B cell (primary cell): ENCODE measurements at regions not wholly inside any gene's neighbourhood (a gene's known extent, or its start where the extent isn't known, plus 50 kb on each side); places are given as distances from the start of the nearest gene placed in this dataset.

ENCODE experiments used
- ATAC-seq: fragments of 200-7000 bp; cut with Tn5 transposase; one replicate; pipeline ENCODE4 v1.10.0; 2021; ENCODE audit warnings: low read depth, mild to moderate bottlenecking, moderate number of reproducible peaks, moderate library complexity
- CTCF ChIA-PET: fragments of 350-600 bp; sonication (Branson Sonifier 250); formaldehyde crosslinking; loops from one replicate; lab custom pipeline; 2021; ENCODE audit warnings: antibody characterized with exemption, inconsistent platforms; lab: Charles Lee
- POLR2A ChIA-PET: fragments of 350-600 bp; sonication (Branson Sonifier 250); formaldehyde crosslinking; loops from one replicate; lab custom pipeline; 2021; ENCODE audit warnings: antibody characterized with exemption; lab: Charles Lee
- DNase-seq: peaks from one replicate; pipeline ENCODE4 v3.0.0; 2013
- H2AFZ ChIP-seq: 2 replicates; pipeline ENCODE4 v1.6.1; 2012; ENCODE audit warnings: mild to moderate bottlenecking, low read depth, low read length; ENCODE audit not compliant: insufficient read depth, poor library complexity, severe bottlenecking
- H3K27ac ChIP-seq, 2 donors: 1 replicate in 1 of 2; 2 replicates in 1 of 2; pipeline ENCODE4 v1.5.1; 2012 to 2013; ENCODE audit warnings: low read length in 2 of 2, mild to moderate bottlenecking in 2 of 2, moderate library complexity in 1 of 2
- H3K27me3 ChIP-seq, 4 experiments: fragments of 200-600 bp in 1 of 4; sonication (generic) in 1 of 4; replicated peaks in 1 of 4; 1 replicate in 2 of 4; 2 replicates in 2 of 4; pipeline versions ENCODE4 v1.6.1 to v1.7.0; 2013 to 2016; ENCODE audit warnings: low read length in 3 of 4, mild to moderate bottlenecking in 2 of 4, mixed read lengths in 1 of 4, moderate library complexity in 1 of 4; ENCODE audit not compliant: insufficient read depth in 4 of 4, control insufficient read depth in 3 of 4; ENCODE audit errors: control extremely low read depth in 1 of 4
- H3K36me3 ChIP-seq, 2 experiments: replicated peaks in 1 of 2; 1 replicate in 1 of 2; 2 replicates in 1 of 2; pipeline versions ENCODE4 v1.6.1 to v1.7.1; 2013; ENCODE audit warnings: low read length in 1 of 2; ENCODE audit not compliant: insufficient read depth in 2 of 2, control insufficient read depth in 1 of 2; ENCODE audit errors: control extremely low read depth in 1 of 2, extremely low read depth in 1 of 2
- H3K4me1 ChIP-seq, 2 donors: fragments of 200-600 bp in 1 of 2; sonication (generic) in 1 of 2; 1 replicate in 1 of 2; 2 replicates in 1 of 2; pipeline versions ENCODE4 v1.5.1 to v1.6.1; 2013 to 2017; ENCODE audit warnings: low read length in 2 of 2; ENCODE audit not compliant: control insufficient read depth in 2 of 2, insufficient read depth in 2 of 2
- H3K4me2 ChIP-seq: replicated peaks from 2 replicates; pipeline ENCODE3; 2012; ENCODE audit warnings: mild to moderate bottlenecking, low read depth, low read length; ENCODE audit not compliant: poor library complexity, severe bottlenecking
- H3K4me3 ChIP-seq, 5 experiments: fragments of 200-600 bp in 1 of 5; sonication (generic) in 1 of 5; 1 replicate in 3 of 5; 2 replicates in 2 of 5; pipeline versions ENCODE4 v1.5.1 to v1.7.0; 2011 to 2016; ENCODE audit warnings: low read length in 4 of 5, mild to moderate bottlenecking in 4 of 5, low read depth in 2 of 5, control low read depth in 1 of 5, moderate library complexity in 1 of 5; ENCODE audit not compliant: insufficient read depth in 1 of 5; ENCODE audit errors: control extremely low read depth in 1 of 5, extremely low read depth in 1 of 5
- H3K79me2 ChIP-seq: fragments of 200-600 bp; sonication (generic); one replicate; pipeline ENCODE4 v1.6.0; 2016; ENCODE audit warnings: low read length; ENCODE audit not compliant: control insufficient read depth, insufficient read depth
- H3K9ac ChIP-seq: fragments of 200-600 bp; sonication (generic); 2 replicates; pipeline ENCODE4 v1.6.1; 2017; ENCODE audit warnings: mild to moderate bottlenecking, low read length, moderate library complexity
- H3K9me3 ChIP-seq, 3 donors: one replicate each; pipeline versions ENCODE4 v1.6.1 to v1.7.1; 2013; ENCODE audit warnings: low read length in 2 of 3; ENCODE audit not compliant: control insufficient read depth in 2 of 3, insufficient read depth in 1 of 3; ENCODE audit errors: control extremely low read depth in 1 of 3
- H4K20me1 ChIP-seq: 2 replicates; pipeline ENCODE4 v1.6.0; 2012; ENCODE audit warnings: mild to moderate bottlenecking, low read length; ENCODE audit not compliant: insufficient read depth, control insufficient read depth, poor library complexity, severe bottlenecking
- H3K27ac Mint-ChIP-seq: one replicate; pipeline ENCODE4 v1.8.0; 2021; ENCODE audit warnings: mixed read lengths
- H3K27me3 Mint-ChIP-seq: one replicate; pipeline ENCODE4 v1.8.0; 2021; ENCODE audit warnings: mixed read lengths
- H3K4me1 Mint-ChIP-seq: one replicate; pipeline ENCODE4 v1.8.0; 2021; ENCODE audit warnings: mixed read lengths
- H3K4me3 Mint-ChIP-seq: one replicate; pipeline ENCODE4 v1.8.0; 2021; ENCODE audit warnings: mixed read lengths
- H3K9me3 Mint-ChIP-seq: one replicate; pipeline ENCODE4 v1.8.0; 2022; ENCODE audit warnings: mixed read lengths; ENCODE audit not compliant: insufficient read depth
- EZH2 ChIP-seq: IDR thresholded peaks from 2 replicates; pipeline ENCODE4 v1.6.1; 2012; ENCODE audit warnings: borderline replicate concordance, low read depth, mild to moderate bottlenecking, moderate library complexity, low read length; ENCODE audit not compliant: insufficient read depth, poor library complexity, severe bottlenecking
- WGBS: methylation state at CpG from one replicate; pipeline ENCODE4 v1.1.5; 2013; ENCODE audit warnings: missing lambda C conversion rate; ENCODE audit not compliant: insufficient coverage; 5-methylcytosine and 5-hydroxymethylcytosine counted together
- intact Hi-C: fragments of 100-400 bp; cut with micrococcal nuclease; formaldehyde crosslinking; loops from one replicate; pipeline ENCODE4 v1.10.0; 2022
- TF ChIP-seq, protein P1 (sequence below): fragments of 200-600 bp; IDR thresholded peaks from one replicate; pipeline ENCODE4 v1.8.0; 2022; ENCODE audit warnings: antibody characterized with exemption, mild to moderate bottlenecking

DNA sequence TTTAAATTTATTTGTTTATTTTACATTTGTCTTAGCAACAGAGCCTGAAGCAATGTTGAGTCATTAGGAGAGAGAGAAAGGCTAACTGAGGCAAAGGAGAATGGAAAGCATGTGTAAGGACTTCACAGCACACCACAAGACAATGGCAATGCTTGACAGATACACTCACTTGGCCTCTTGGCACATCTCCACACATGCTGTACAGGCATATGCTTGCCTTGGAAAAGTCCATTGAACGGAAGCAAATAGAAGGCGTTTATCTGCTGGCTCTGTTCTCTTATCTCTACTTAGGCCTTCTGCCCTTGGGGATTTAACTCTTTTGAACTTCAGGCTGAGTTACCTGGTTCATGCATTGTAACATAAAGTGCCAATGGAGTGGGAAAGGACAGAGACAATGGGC is 262.2 kb upstream of the POU3F1 start:
- TF ChIP-seq, protein P1, sequence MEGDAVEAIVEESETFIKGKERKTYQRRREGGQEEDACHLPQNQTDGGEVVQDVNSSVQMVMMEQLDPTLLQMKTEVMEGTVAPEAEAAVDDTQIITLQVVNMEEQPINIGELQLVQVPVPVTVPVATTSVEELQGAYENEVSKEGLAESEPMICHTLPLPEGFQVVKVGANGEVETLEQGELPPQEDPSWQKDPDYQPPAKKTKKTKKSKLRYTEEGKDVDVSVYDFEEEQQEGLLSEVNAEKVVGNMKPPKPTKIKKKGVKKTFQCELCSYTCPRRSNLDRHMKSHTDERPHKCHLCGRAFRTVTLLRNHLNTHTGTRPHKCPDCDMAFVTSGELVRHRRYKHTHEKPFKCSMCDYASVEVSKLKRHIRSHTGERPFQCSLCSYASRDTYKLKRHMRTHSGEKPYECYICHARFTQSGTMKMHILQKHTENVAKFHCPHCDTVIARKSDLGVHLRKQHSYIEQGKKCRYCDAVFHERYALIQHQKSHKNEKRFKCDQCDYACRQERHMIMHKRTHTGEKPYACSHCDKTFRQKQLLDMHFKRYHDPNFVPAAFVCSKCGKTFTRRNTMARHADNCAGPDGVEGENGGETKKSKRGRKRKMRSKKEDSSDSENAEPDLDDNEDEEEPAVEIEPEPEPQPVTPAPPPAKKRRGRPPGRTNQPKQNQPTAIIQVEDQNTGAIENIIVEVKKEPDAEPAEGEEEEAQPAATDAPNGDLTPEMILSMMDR = no peak
- TF ChIP-seq EZH2 = no peak
- no peak overlapping the region for H2AFZ ChIP-seq
- CTCF ChIA-PET = no interaction called here
- H3K9ac ChIP-seq = no peak overlapping the region
- POLR2A ChIA-PET = no interaction called here
- ATAC-seq (no peak), DNase-seq (no peak)
- H4K20me1 ChIP-seq = no peaks in the 10 kb centered on the region
- Mint-ChIP-seq H3K9me3 (no peaks in the 10 kb centered on the region), H3K27ac (no peak overlapping the region), H3K27me3 (peaks cover 11% of the 10 kb centered on the region), H3K4me1 (peaks cover 7% of the 10 kb centered on the region), H3K4me3 (no peak overlapping the region)
- H3K27me3 ChIP-seq = peaks cover 0 to 4% (median 1%) of the 10 kb centered on the region in 4 experiments
- H3K4me3 ChIP-seq = no peak overlapping the region
- no peaks in the 10 kb centered on the region for H3K79me2 ChIP-seq
- no peak overlapping the region for H3K27ac ChIP-seq
- 95% methylated on average over 2 of the region's 2 CpGs for WGBS
- no peak overlapping the region for H3K4me2 ChIP-seq
- intact Hi-C loops = no loop called here
- no peaks in the 10 kb centered on the region for H3K36me3 ChIP-seq
- H3K4me1 ChIP-seq = no peaks in the 10 kb centered on the region
- H3K9me3 ChIP-seq = peaks cover 0 to 5% (median 2%) of the 10 kb centered on the region in 3 donors

DNA sequence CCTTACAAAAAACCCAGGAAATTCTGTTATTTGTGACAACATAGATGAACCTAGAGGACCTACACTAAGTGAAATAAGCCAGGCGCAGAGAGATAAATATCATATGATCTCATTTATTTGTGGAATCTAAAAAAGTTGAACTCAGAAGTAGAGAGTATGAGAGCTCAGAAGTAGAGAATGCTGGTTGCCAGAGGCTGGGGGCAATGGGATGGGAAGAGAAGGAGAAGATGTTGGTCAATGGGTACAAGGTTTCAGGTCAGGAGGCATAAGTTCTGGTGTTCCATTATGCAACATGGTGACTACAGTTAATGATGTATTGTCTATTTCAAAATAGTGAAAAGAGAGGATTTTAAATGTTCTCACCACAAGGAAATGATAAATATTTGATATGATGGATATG is 259.1 kb upstream of the POU3F1 start:
- Histone ChIP-seq H2AFZ (no peak overlapping the region), H3K4me1 (no peaks in the 10 kb centered on the region), H3K4me2 (no peak overlapping the region), H4K20me1 (no peaks in the 10 kb centered on the region), H3K9me3 (peaks cover 0 to 2% (median 0%) of the 10 kb centered on the region in 3 donors), H3K4me3 (no peak overlapping the region), H3K79me2 (no peaks in the 10 kb centered on the region), H3K9ac (no peak overlapping the region), H3K36me3 (no peaks in the 10 kb centered on the region), H3K27ac (no peak overlapping the region), H3K27me3 (peaks cover 0 to 8% (median 1%) of the 10 kb centered on the region in 4 experiments)
- CTCF ChIA-PET = no interaction called here
- WGBS = no CpG with 5 or more reads among the region's 1 CpG
- POLR2A ChIA-PET = no interaction called here
- H3K27ac Mint-ChIP-seq = no peak overlapping the region
- no peak overlapping the region for H3K4me3 Mint-ChIP-seq
- ATAC-seq (no peak), DNase-seq (no peak)
- TF ChIP-seq EZH2 = no peak
- TF ChIP-seq, protein P1 = no peak
- H3K9me3 Mint-ChIP-seq = no peaks in the 10 kb centered on the region
- H3K4me1 Mint-ChIP-seq = no peaks in the 10 kb centered on the region
- intact Hi-C loops = no loop called here
- H3K27me3 Mint-ChIP-seq = peaks cover 14% of the 10 kb centered on the region
